SIG-M5 treated with dmso at 0.1 percent for 504 hours (cell line): ENCODE measurements at regions not wholly inside any gene's neighbourhood (a gene's known extent, or its start where the extent isn't known, plus 50 kb on each side); places are given as distances from the start of the nearest gene placed in this dataset.

Source experiments
- DNase-seq: peaks from one replicate; lab custom pipeline; 2025; ENCODE audit not compliant: unreplicated experiment; lab: John Stamatoyannopoulos, UW

- no peak for DNase-seq
These were observed 54.6 kb upstream of the PARM1 start for GRCh38 chr4:74878323-74878722.

GRCh38 chr4:74875451-74875850, 57.5 kb upstream of the PARM1 start:
- no peak for DNase-seq

GRCh38 chr4:74874753-74875367, 58.1 kb upstream of the PARM1 start:
- DNase-seq, result peak; percentile 82

GRCh38 chr4:74873545-74874301, 59.2 kb upstream of the PARM1 start:
- no peak for DNase-seq

GRCh38 chr4:74858921-74859562, 64.7 kb upstream of the BTC start:
- DNase-seq, result no peak

- DNase-seq, result no peak
These were observed 61.6 kb upstream of the BTC start for GRCh38 chr4:74855879-74856278.

GRCh38 chr4:74848774-74849173, 54.5 kb upstream of the BTC start:
- no peak for DNase-seq

GRCh38 chr4:74845834-74846233, 51.5 kb upstream of the BTC start:
- no peak for DNase-seq
